ENCODE measurements at regions not wholly inside any gene's neighbourhood (a gene's known extent, or its start where the extent isn't known, plus 50 kb on each side); places are given as distances from the start of the nearest gene placed in this dataset.

GRCh38 chr10:118234683-118235082, 107.4 kb downstream of the FAM204A start:
- no peak for DNase-seq (ENCODE audit: low read depth)
- no peak overlapping the region for H3K4me3 ChIP-seq (replicated peaks; ENCODE audit: low read depth, low read length)
- TF ChIP-seq CTCF (IDR thresholded peaks at IDR 0.05; ENCODE audit: low read length, missing control alignments): no peak

GRCh38 chr10:118220346-118220850, 121.7 kb downstream of the FAM204A start:
- DNase-seq (ENCODE audit: low read depth): no peak
- no peak overlapping the region for H3K4me3 ChIP-seq (replicated peaks; ENCODE audit: low read depth, low read length)
- no peak for TF ChIP-seq CTCF (IDR thresholded peaks at IDR 0.05; ENCODE audit: low read length, missing control alignments)

GRCh38 chr10:118218562-118218961, 123.6 kb downstream of the FAM204A start:
- H3K4me3 ChIP-seq (replicated peaks; ENCODE audit: low read depth, low read length): no peak overlapping the region
- no peak for DNase-seq (ENCODE audit: low read depth)
- TF ChIP-seq CTCF (IDR thresholded peaks at IDR 0.05; ENCODE audit: low read length, missing control alignments): no peak

GRCh38 chr10:118216571-118217170, 125.5 kb downstream of the FAM204A start:
- DNase-seq (ENCODE audit: low read depth): no peak
- no peak overlapping the region for H3K4me3 ChIP-seq (replicated peaks; ENCODE audit: low read depth, low read length)
- TF ChIP-seq CTCF (IDR thresholded peaks at IDR 0.05; ENCODE audit: low read length, missing control alignments): no peak

- TF ChIP-seq CTCF (IDR thresholded peaks at IDR 0.05; ENCODE audit: low read length, missing control alignments): no peak
- no peak overlapping the region for H3K4me3 ChIP-seq (replicated peaks; ENCODE audit: low read depth, low read length)
- DNase-seq (ENCODE audit: low read depth): no peak
These were observed 126.1 kb downstream of the FAM204A start for GRCh38 chr10:118216020-118216419.

GRCh38 chr10:118214776-118215175, 127.3 kb downstream of the FAM204A start:
- no peak for DNase-seq (ENCODE audit: low read depth)
- TF ChIP-seq CTCF (IDR thresholded peaks at IDR 0.05; ENCODE audit: low read length, missing control alignments): no peak
- H3K4me3 ChIP-seq (replicated peaks; ENCODE audit: low read depth, low read length): no peak overlapping the region

- no peak for DNase-seq (ENCODE audit: low read depth)
- TF ChIP-seq CTCF (IDR thresholded peaks at IDR 0.05; ENCODE audit: low read length, missing control alignments): no peak
- H3K4me3 ChIP-seq (replicated peaks; ENCODE audit: low read depth, low read length): no peak overlapping the region
These were observed 128.7 kb downstream of the FAM204A start for GRCh38 chr10:118213436-118213835.
